HUES64 (cell line): ENCODE measurements at regions not wholly inside any gene's neighbourhood (a gene's known extent, or its start where the extent isn't known, plus 50 kb on each side); places are given as distances from the start of the nearest gene placed in this dataset.

ENCODE experiments used
- H3K27ac ChIP-seq: 2 replicates; pipeline ENCODE4 v1.7.0; 2013; ENCODE audit warnings: low read depth, low read length, inconsistent platforms
- H3K27me3 ChIP-seq: 2 replicates; pipeline ENCODE4 v1.6.1; 2013; ENCODE audit warnings: mild to moderate bottlenecking, low read length; ENCODE audit not compliant: insufficient read depth
- H3K36me3 ChIP-seq: 2 replicates; pipeline ENCODE4 v1.6.1; 2013; ENCODE audit warnings: mild to moderate bottlenecking, low read length; ENCODE audit not compliant: insufficient read depth
- H3K4me1 ChIP-seq: 2 replicates; pipeline ENCODE4 v1.6.1; 2013; ENCODE audit warnings: mild to moderate bottlenecking, low read length, moderate library complexity; ENCODE audit not compliant: insufficient read depth
- H3K4me3 ChIP-seq: 2 replicates; pipeline ENCODE4 v1.5.1; 2013; ENCODE audit warnings: mild to moderate bottlenecking, low read length, moderate library complexity
- H3K9ac ChIP-seq: 2 replicates; pipeline ENCODE4 v1.6.1; 2013; ENCODE audit warnings: mild to moderate bottlenecking, low read depth, low read length
- H3K9me3 ChIP-seq: 2 replicates; pipeline ENCODE4 v1.6.1; 2013; ENCODE audit warnings: low read depth, low read length; ENCODE audit not compliant: insufficient read depth
- WGBS: fragments of 150-250, 120-280 bp; methylation state at CpG from one replicate; pipeline ENCODE4 v1.1.7; 2013; ENCODE audit warnings: missing lambda C conversion rate; 5-methylcytosine and 5-hydroxymethylcytosine counted together

DNA sequence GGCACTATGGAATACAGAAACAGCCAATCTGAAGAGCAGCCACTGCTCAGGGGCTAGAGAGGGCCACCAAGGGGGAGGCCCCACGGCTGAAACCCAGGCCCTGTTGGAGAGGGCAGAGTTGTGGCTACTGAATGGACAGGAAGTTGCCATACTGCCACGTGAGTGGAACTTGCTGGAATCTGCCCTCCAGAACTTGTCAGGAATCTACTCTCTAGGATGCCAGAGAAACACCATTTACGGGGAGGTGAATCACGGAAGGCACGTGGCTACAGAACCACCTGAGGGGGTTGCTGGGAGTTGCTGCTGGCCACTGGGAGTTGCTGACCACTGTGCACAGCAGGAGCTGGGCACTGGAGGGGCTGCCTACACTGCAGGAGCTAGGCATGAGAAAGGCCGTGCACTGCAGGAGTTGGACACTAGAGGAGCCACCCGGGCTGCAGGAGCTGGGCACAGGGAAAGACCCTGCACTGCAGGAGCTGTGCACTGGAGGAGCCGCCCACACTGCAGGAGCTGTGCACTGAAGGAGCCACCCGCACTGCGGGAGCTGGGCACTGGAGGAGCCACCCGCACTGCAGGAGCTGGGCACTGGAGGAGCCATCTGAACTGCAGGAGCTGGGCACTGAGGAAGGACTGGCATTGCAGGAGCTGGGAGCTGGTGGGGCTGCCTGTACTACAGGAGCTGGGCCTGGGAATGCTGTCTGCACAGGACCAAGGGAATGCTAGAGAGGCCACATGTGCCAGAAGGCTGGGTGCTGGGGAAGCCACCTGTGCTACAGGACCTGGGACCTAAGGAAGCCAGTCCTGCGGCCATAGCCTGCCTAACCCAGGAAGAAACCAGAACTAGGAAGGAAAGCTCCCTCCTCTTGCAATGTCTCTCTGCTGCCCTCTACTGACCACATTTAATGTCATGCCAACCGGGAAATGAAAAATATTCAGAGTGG is 343.4 kb downstream of the MATN1 start:
- peaks cover 2% of the 10 kb centered on the region; the same call in 1 of the 2 replicates for H3K4me1 ChIP-seq
- H3K27me3 ChIP-seq, result no peaks in the 10 kb centered on the region
- H3K9ac ChIP-seq, result no peak overlapping the region
- H3K27ac ChIP-seq, result no peak overlapping the region
- no peaks in the 10 kb centered on the region for H3K36me3 ChIP-seq
- H3K4me3 ChIP-seq, result no peak overlapping the region
- H3K9me3 ChIP-seq, result no peaks in the 10 kb centered on the region
- WGBS, result 68% methylated on average over 13 of the region's 13 CpGs

DNA sequence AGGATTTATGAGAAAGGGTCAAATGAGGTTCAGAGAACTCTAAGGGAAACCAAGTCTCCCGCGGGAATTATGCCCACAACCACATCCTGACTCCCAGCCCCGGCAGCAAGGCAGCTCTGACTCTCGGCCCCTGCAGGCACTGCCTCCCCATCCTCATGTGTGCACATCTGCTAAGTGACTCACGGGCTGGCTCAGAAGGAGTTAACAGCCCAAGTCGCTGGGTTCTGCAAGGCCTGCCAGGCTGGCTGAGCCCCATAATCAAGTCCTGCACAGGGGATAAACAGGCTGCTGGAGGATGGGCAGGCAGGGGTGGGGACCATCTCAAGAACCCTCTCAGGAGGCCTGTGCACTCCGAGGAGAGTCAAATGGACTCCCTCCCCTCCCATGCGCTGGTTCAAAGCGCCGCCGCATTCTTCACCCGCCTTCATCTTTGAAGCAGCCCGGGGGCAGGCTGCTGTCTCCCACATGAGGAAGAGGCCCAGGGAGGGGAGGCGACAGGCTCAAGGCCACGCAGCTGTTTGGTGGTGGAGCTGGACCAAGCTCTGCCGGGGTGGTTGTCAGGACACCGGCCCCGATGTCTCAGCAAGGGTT is 344.3 kb downstream of the MATN1 start:
- H3K27me3 ChIP-seq, result no peaks in the 10 kb centered on the region
- no peak overlapping the region for H3K27ac ChIP-seq
- no peak overlapping the region for H3K9ac ChIP-seq
- H3K4me3 ChIP-seq, result no peak overlapping the region
- peaks cover 2% of the 10 kb centered on the region; the same call in 1 of the 2 replicates for H3K4me1 ChIP-seq
- 61% methylated on average over 18 of the region's 18 CpGs for WGBS
- no peaks in the 10 kb centered on the region for H3K9me3 ChIP-seq
- H3K36me3 ChIP-seq, result no peaks in the 10 kb centered on the region

DNA sequence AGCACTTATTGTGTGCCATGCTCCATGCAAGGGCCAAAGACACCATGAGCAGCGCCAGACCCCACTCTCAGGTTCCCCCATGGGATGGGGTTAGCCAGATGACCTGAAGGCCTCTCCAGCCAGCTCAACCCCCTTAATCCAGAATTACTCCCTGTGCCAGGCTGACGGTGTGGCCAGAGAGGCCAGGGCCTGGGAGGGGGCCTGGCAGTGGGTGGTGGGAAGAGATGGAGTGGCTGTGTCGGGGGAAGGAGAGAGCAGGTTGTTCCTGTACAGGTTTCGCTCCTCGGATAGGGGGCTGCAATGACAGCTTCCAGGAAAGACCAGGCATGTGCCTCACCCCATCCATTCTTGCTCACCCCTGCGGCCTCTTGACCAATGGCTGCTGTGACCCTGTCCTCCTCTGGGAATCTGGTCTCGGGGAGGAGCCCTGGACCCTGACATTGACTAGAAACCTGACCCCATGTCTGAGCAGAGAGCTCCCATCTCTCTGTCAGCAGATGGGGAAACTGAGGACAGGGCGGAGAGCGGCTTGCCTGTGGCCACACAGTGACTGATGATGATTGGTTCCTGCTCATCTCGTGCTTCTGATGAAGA is 345.3 kb downstream of the MATN1 start:
- Histone ChIP-seq H3K27ac (no peak overlapping the region), H3K9me3 (no peaks in the 10 kb centered on the region), H3K36me3 (no peaks in the 10 kb centered on the region), H3K27me3 (no peaks in the 10 kb centered on the region), H3K4me3 (no peak overlapping the region), H3K4me1 (peaks cover 2% of the 10 kb centered on the region; the same call in 1 of the 2 replicates), H3K9ac (no peak overlapping the region)
- 75% methylated on average over 10 of the region's 10 CpGs for WGBS

DNA sequence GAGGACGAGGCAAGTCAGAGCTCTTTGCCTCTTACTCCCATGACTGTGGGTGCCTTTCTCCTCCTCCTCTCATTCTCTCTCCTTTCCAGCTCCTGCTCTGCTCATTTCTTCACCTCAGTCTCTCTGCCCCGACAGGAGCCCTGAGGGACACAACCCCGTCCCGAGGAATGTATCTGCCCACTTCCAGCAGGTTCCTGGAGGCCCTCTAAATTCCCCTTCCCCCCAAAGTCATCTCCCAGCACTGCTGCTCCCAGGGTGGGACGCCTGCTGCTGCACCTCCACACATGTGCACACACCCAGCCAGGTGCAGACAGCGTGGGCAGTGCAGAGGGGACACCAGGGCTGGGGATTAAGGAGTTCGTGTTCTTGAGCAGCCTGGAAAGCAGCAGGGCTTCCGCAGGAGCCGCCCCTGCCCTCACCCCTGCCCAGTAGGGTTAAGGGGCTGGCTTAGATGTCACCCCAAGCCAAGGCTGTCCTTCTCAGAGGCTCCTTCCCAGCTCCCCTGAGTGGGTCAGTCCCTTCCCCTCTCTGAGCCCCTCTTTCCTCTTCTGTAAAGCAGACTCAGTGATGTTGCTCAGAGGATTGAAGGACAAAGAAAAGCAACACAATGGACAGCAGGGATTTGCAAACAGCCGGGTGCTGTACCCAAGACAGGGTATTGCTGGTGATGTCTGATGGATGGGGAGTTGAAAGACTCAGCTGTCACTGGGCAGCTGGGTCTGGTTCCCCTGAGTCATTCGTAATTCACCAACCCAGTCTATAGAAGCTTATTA is 346.0 kb downstream of the MATN1 start:
- Histone ChIP-seq H3K9ac (no peak overlapping the region), H3K4me1 (peaks cover 2% of the 10 kb centered on the region; the same call in 1 of the 2 replicates), H3K4me3 (no peak overlapping the region), H3K27me3 (no peaks in the 10 kb centered on the region), H3K9me3 (no peaks in the 10 kb centered on the region), H3K27ac (no peak overlapping the region), H3K36me3 (no peaks in the 10 kb centered on the region)
- WGBS, result 71% methylated on average over 11 of the region's 11 CpGs

DNA sequence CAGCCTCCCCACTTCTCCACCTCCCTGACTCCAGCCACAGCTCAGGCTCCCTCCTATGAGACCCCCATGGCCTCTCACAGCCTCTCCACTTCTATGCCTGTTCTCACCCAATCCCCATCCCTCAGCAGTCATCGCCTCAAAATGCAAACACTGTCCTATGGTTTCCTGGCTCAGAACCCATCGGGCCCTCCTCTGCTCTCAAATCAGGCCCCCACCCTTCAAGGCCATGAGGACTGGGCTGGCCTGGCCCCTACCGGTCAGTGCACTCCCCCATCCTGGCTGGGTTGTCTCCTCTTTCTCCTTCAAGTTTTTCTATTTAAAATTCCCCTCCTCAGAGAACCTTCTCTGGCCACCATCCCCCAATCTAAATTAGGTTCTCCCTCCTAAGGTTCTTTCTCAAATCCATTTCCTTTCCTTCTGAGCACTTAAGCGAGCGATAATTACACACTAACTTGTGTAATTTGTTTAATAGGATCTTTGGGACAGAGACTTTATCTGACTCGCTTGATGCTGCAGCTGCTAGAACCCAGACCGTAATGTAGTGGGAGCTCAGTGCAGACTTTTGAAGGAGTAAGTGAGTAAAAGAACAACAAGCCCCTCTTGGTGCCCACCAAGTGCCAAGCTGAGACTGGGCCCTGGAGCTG is 347.2 kb downstream of the MATN1 start:
- Histone ChIP-seq H3K27me3 (no peaks in the 10 kb centered on the region), H3K27ac (no peak overlapping the region), H3K4me3 (no peak overlapping the region), H3K4me1 (peaks cover 2% of the 10 kb centered on the region; the same call in 1 of the 2 replicates), H3K9me3 (no peaks in the 10 kb centered on the region), H3K36me3 (no peaks in the 10 kb centered on the region), H3K9ac (no peak overlapping the region)
- 83% methylated on average over 7 of the region's 7 CpGs for WGBS

DNA sequence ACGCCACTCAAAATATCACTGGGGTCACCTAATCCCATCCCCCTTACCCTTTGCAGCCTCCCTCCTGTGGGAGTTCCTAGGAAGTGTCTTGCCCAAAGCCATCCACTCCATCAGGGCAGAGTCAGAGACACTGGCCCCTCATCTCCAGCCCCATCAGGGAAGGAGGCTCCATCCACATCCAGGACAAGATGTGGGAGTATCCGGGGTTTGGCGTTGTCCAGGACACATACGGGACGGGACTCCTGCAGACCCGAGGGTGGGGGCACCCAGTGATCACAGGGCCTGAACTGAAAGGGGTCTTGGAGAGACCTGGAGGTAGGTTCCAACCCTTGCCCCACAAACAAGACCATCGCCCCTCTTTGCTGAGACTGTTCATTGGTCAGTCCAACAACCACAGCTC is 348.2 kb downstream of the MATN1 start:
- 79% methylated on average over 7 of the region's 7 CpGs for WGBS
- no peaks in the 10 kb centered on the region for H3K9me3 ChIP-seq
- H3K27ac ChIP-seq, result no peak overlapping the region
- H3K27me3 ChIP-seq, result no peaks in the 10 kb centered on the region
- no peaks in the 10 kb centered on the region for H3K36me3 ChIP-seq
- no peak overlapping the region for H3K4me3 ChIP-seq
- H3K9ac ChIP-seq, result no peak overlapping the region
- peaks cover 2% of the 10 kb centered on the region; the same call in 1 of the 2 replicates for H3K4me1 ChIP-seq

DNA sequence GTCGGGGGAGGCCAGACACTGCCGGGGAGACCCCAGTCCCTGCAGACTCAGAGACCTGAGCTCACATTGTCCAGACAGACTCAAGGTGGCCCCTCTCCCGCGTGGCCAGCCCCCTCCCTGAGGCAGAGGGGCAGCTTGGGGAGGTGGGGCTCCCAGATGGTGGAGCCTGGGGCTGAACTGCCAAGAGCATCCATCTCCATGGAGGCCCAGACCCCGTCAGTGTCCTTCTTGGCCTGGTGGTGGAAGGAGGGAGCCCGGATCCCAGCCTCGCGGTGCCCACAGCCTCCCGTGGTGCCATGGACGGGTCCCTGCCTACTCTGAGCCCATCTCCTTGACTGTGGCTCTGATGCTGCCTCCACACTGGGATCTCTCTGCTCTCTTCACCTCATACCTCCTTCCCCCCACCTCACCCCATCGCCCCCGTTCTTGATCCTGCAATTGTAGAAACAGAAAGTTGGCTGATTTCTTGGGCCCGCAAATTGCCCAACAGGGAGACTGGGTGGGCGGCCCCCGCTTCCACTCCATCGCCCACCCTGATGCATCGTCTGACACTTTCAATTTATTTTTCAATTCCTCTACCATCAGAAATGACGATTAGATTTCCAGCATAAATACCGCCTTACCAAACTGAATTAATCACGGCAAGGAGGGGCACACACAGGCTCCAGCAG is 348.9 kb downstream of the MATN1 start:
- Histone ChIP-seq H3K4me3 (no peak overlapping the region), H3K27ac (no peak overlapping the region), H3K27me3 (no peaks in the 10 kb centered on the region), H3K9ac (no peak overlapping the region), H3K36me3 (no peaks in the 10 kb centered on the region), H3K4me1 (peaks cover 2% of the 10 kb centered on the region; the same call in 1 of the 2 replicates), H3K9me3 (no peaks in the 10 kb centered on the region)
- 90% methylated on average over 20 of the region's 20 CpGs for WGBS

DNA sequence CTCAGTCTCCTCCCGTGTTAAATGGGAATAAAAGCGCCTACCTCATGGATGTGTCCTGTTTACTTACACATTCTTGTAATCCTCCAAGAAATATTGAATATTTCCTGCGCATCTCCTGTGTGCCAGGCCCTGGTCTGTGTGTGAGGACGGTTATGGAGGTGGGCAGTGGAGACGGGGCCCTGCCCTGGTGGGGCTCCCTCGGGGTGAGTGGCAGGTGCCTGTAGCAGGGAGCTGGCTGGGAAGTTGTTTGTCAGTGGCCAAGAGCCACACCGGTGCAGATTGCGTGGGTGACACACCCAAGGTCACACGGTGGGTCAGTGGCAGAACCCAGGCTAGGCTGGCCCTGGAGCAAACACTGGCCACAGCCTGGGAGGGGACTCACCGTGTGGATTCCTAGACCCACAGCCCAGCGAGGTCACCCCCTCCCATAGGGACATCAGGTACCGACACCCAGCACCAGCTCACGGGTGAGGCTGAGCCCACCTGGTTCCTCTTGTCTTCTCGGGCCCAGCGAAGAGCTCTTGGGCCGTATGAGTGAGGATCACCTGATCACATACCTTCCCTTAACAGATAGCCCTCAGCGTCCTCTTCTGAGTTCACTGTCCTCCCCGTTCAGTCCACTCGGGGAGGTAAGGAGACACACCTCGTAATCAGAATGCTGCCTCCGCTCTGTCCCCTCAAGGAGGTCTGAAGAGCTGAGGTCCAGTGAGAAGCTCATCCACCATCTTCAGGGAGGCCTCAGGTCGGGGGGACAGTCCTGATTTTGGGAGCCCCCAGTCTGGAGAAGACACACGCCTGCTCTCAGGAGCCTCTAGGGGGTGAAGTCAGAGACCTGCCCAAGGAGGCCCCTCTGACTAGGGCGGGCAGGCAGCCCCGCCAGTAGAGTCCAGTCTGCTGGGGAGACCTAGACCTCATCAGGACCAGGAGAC is 349.6 kb downstream of the MATN1 start:
- Histone ChIP-seq H3K4me1 (no peaks in the 10 kb centered on the region), H3K4me3 (no peak overlapping the region), H3K36me3 (no peaks in the 10 kb centered on the region), H3K27ac (no peak overlapping the region), H3K9me3 (no peaks in the 10 kb centered on the region), H3K9ac (no peak overlapping the region), H3K27me3 (no peaks in the 10 kb centered on the region)
- 93% methylated on average over 25 of the region's 25 CpGs for WGBS

DNA sequence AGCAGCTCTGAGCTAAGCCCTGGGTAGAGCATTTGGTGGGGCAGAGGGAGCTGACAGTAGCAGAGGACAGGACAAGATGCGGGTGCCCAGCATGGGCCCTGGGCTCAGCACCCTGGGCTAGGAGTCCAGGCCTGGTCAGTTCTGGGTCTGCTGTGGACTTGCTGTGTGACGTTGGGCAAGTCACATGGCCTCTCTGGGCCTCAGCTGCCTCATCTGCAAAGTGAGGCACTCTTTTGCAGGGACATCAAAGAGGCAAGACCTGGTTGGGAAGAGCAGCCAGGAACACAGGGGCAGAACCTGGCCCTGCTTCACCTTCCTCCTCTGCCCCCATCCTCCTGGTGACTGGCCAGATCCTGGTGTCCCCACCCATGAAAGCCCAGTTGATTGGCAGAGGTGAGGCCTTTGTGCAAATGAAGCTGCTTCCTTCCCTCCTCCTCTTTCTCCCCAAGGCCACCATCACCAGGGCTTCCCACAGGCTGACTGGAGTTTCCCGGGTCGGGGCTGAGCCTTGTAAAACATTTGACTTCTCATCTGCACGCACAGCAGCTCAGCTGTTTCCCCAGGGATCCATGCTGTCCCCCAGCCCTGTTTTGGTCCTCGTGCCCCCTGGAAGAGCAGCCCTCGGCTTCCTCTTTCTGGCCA is 350.5 kb downstream of the MATN1 start:
- H3K27ac ChIP-seq, result no peak overlapping the region
- H3K4me3 ChIP-seq, result no peak overlapping the region
- H3K9me3 ChIP-seq, result no peaks in the 10 kb centered on the region
- no peaks in the 10 kb centered on the region for H3K4me1 ChIP-seq
- WGBS, result 70% methylated on average over 7 of the region's 7 CpGs
- H3K9ac ChIP-seq, result no peak overlapping the region
- no peaks in the 10 kb centered on the region for H3K27me3 ChIP-seq
- no peaks in the 10 kb centered on the region for H3K36me3 ChIP-seq
